Uterus (tissue), 3 donors: ENCODE measurements at regions not wholly inside any gene's neighbourhood (a gene's known extent, or its start where the extent isn't known, plus 50 kb on each side); places are given as distances from the start of the nearest gene placed in this dataset.

Source experiments
- DNase-seq, 2 donors: peaks; one replicate each; pipeline ENCODE4 v3.0.0-alpha.2; 2019 to 2020
- H3K27ac ChIP-seq, 2 donors: fragments of 200-600 bp; sonication (generic); 1 replicate in 1 of 2; 2 replicates in 1 of 2; pipeline ENCODE4 v1.5.1; 2016 to 2018
- H3K27me3 ChIP-seq, 2 donors: fragments of 200-600 bp; sonication (generic); one replicate each; pipeline ENCODE4 v1.5.1; 2018 to 2019; ENCODE audit warnings: control low read depth in 1 of 2
- H3K36me3 ChIP-seq, 2 donors: fragments of 200-600 bp; sonication (generic); one replicate each; pipeline ENCODE4 v1.5.1; 2019; ENCODE audit warnings: control low read depth in 1 of 2
- H3K4me1 ChIP-seq, 2 donors: fragments of 200-600 bp; sonication (generic); one replicate each; pipeline ENCODE4 v1.5.1; 2018 to 2019; ENCODE audit warnings: control low read depth in 1 of 2
- H3K4me3 ChIP-seq, 2 donors: fragments of 200-600 bp; sonication (generic); 1 replicate in 1 of 2; 2 replicates in 1 of 2; pipeline ENCODE4 v1.5.1; 2018 to 2019; ENCODE audit warnings: mild to moderate bottlenecking in 1 of 2
- H3K9me3 ChIP-seq, 2 donors: fragments of 200-600 bp; sonication (generic); one replicate each; pipeline ENCODE4 v1.5.1; 2019; ENCODE audit warnings: control low read depth in 1 of 2
- POLR2A ChIP-seq, 2 donors: fragments of 450-650 bp; IDR thresholded peaks; one replicate each; pipeline ENCODE4 v1.6.1; 2016; ENCODE audit warnings: antibody characterized with exemption in 2 of 2, mild to moderate bottlenecking in 1 of 2, moderate library complexity in 1 of 2
- intact Hi-C: fragments of 100-400 bp; cut with DNase I; formaldehyde crosslinking; loops from one replicate; pipeline ENCODE4 v1.15.1; 2023; ENCODE audit warnings: low total_unique reads
- TF ChIP-seq, protein P1 (sequence below), 4 experiments: fragments of 200-600 bp in 2 of 4; fragments of 450-650 bp in 2 of 4; sonication (generic) in 2 of 4; IDR thresholded peaks; one replicate each; pipeline ENCODE4 v1.5.1; 2016 to 2019; ENCODE audit warnings: antibody characterized with exemption in 4 of 4, mild to moderate bottlenecking in 2 of 4, moderate library complexity in 1 of 4
- donor health status: DM: yes; HTN: yes; CAD: no.

DNA sequence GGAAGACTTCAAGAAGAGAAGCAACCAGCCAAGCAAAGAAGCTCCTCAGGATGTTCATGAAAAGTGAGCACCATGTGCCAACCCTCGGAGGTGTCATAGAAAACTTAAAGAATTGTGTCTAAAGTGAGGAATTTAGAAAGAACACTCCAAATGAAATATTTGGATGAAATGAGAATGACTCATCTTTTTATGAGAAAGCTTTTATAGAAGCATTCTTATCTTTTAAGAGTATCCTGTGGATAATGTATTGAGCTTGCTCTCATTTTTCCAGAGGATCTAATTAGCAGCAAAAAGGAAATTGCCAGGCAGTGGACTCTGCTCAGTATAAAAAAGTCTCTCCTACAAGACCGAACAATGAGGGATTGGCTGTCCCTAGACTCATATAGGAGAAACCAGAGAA, 454.9 kb downstream of the LRIG3 start:
- no peak for DNase-seq
- H3K27ac ChIP-seq: no peak overlapping the region
- H3K36me3 ChIP-seq: no peaks in the 10 kb centered on the region
- TF ChIP-seq POLR2A (IDR thresholded peaks at IDR 0.05): no peak
- TF ChIP-seq, protein P1, sequence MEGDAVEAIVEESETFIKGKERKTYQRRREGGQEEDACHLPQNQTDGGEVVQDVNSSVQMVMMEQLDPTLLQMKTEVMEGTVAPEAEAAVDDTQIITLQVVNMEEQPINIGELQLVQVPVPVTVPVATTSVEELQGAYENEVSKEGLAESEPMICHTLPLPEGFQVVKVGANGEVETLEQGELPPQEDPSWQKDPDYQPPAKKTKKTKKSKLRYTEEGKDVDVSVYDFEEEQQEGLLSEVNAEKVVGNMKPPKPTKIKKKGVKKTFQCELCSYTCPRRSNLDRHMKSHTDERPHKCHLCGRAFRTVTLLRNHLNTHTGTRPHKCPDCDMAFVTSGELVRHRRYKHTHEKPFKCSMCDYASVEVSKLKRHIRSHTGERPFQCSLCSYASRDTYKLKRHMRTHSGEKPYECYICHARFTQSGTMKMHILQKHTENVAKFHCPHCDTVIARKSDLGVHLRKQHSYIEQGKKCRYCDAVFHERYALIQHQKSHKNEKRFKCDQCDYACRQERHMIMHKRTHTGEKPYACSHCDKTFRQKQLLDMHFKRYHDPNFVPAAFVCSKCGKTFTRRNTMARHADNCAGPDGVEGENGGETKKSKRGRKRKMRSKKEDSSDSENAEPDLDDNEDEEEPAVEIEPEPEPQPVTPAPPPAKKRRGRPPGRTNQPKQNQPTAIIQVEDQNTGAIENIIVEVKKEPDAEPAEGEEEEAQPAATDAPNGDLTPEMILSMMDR (IDR thresholded peaks at IDR 0.05): no peak
- H3K4me3 ChIP-seq: no peak overlapping the region
- no peaks in the 10 kb centered on the region for H3K4me1 ChIP-seq
- H3K9me3 ChIP-seq: no peaks in the 10 kb centered on the region
- no peaks in the 10 kb centered on the region for H3K27me3 ChIP-seq
- intact Hi-C loops: no loop called here

DNA sequence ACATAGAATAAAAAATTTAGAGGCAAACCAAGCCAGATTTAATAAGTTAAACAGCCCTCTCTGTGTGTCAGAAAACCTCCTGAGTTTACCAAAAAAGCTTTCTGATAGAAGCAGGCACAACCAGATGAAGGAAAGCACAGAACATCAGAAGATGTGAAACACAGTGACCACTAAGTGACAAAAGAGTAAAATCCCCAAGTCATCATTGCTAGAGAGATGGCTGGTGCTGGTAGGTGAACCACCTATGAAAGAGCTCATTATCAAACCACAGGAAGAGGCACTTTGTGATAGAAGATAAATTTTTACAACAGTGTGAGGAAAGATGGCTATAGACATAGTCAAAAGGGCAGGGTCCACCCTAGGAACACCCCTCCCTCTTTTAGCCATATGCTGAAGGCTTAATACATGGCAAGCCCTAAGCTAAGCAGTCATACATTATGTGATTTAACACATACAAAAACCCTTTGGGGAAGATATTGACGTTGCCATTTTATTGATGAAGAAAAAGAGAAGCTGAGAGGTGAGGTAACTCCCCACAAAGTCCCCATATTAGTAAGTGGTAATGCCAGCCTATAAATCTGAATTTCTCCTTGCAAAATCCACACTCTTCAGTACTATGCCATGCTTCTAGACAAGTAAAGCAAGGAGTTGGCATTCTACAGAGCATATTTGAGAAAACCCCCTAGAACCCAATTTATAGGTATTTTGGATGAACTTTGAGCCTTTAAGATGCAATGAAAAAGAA, 449.9 kb downstream of the LRIG3 start:
- H3K27me3 ChIP-seq: no peaks in the 10 kb centered on the region
- no peaks in the 10 kb centered on the region for H3K36me3 ChIP-seq
- no peak for DNase-seq
- H3K9me3 ChIP-seq: no peaks in the 10 kb centered on the region
- no peaks in the 10 kb centered on the region for H3K4me1 ChIP-seq
- no peak for TF ChIP-seq POLR2A (IDR thresholded peaks at IDR 0.05)
- TF ChIP-seq, protein P1 (IDR thresholded peaks at IDR 0.05): no peak
- H3K27ac ChIP-seq: no peak overlapping the region
- intact Hi-C loops: no loop called here
- H3K4me3 ChIP-seq: no peak overlapping the region

DNA sequence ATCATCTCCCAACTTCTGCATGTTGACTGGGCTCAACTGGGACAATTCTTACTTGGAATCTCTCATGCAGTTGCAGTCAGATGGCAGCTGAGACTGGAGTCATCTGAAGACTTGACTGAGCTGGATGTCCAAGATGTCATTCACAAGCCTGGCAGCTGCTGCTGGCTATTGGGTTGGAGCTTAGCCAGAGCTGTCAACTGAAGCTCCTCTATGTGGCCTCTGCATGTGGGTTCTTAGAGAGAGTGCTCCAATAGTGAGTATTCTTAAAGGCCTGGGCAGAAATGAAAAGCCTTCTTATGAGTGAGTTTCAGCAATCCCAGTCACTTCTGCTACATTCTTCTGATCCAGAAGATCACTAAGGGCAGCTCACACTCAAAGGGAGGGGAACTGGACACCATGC, 440.9 kb downstream of the LRIG3 start:
- H3K36me3 ChIP-seq: no peaks in the 10 kb centered on the region
- DNase-seq: no peak
- no peaks in the 10 kb centered on the region for H3K9me3 ChIP-seq
- H3K4me3 ChIP-seq: no peak overlapping the region
- intact Hi-C loops: no loop called here
- no peaks in the 10 kb centered on the region for H3K27me3 ChIP-seq
- no peaks in the 10 kb centered on the region for H3K4me1 ChIP-seq
- H3K27ac ChIP-seq: no peak overlapping the region
- TF ChIP-seq, protein P1 (IDR thresholded peaks at IDR 0.05): no peak
- no peak for TF ChIP-seq POLR2A (IDR thresholded peaks at IDR 0.05)

DNA sequence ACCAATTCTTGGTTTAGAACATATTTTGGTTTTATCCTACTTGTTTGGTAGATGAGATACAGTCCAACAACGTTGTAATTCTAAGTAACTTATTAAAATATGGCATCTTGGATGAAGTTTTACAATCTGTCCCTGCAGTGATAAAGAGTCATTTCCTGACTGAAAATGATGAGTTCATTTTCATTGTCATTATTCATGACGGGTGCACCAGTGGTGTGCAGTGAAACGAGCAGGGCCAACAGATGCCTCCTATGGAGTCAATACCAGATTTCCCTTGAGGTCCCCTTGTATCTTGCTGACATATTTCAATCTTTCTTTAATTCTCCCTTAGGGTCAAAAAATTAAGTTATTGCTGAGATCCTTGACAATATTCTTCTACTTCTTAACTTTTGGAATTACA, 438.5 kb downstream of the LRIG3 start:
- Histone ChIP-seq H3K36me3 (no peaks in the 10 kb centered on the region), H3K27ac (no peak overlapping the region), H3K9me3 (no peaks in the 10 kb centered on the region), H3K27me3 (no peaks in the 10 kb centered on the region), H3K4me3 (no peak overlapping the region), H3K4me1 (no peaks in the 10 kb centered on the region)
- intact Hi-C loops: no loop called here
- no peak for DNase-seq
- TF ChIP-seq, protein P1 (IDR thresholded peaks at IDR 0.05): no peak
- no peak for TF ChIP-seq POLR2A (IDR thresholded peaks at IDR 0.05)

DNA sequence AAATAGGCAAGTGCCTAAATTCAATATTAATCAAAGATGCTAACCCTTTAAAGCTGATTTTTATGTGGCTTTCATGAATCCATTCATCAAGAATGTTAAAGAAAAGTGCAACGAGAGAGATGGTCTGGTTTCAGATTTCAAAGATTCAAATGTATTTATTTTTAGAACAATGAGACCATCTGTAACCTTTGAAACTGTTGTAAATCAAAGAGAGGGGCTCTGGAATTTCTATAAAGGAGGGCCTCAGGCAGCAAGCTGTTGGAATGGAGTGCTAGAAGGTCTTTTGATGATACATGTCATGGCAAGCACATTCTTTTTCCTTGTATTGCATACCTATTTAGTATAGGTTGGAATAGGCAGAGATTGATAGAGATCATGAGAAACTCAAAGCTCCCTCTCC, 433.0 kb downstream of the LRIG3 start:
- intact Hi-C loops: no loop called here
- no peaks in the 10 kb centered on the region for H3K27me3 ChIP-seq
- no peak overlapping the region for H3K4me3 ChIP-seq
- H3K4me1 ChIP-seq: no peaks in the 10 kb centered on the region
- no peak for DNase-seq
- no peak overlapping the region for H3K27ac ChIP-seq
- no peaks in the 10 kb centered on the region for H3K9me3 ChIP-seq
- no peaks in the 10 kb centered on the region for H3K36me3 ChIP-seq
- no peak for TF ChIP-seq POLR2A (IDR thresholded peaks at IDR 0.05)
- TF ChIP-seq, protein P1 (IDR thresholded peaks at IDR 0.05): no peak
